ENCODE measurements at regions not wholly inside any gene's neighbourhood (a gene's known extent, or its start where the extent isn't known, plus 50 kb on each side); places are given as distances from the start of the nearest gene placed in this dataset.

- no peaks in the 10 kb centered on the region for H3K9me2 ChIP-seq (ENCODE audit: insufficient read depth)
- H3K4me3 Mint-ChIP-seq = no peak overlapping the region
- H3K36me3 Mint-ChIP-seq (ENCODE audit: low read depth) = no peaks in the 10 kb centered on the region
- no peak overlapping the region for H3K27ac Mint-ChIP-seq
- no peak overlapping the region for H3K27ac ChIP-seq (ENCODE audit: low read depth)
- H4K20me1 ChIP-seq (replicated peaks; ENCODE audit: insufficient read depth) = no peaks in the 10 kb centered on the region
- no peaks in the 10 kb centered on the region for H3K27me3 ChIP-seq (ENCODE audit: insufficient read depth)
- no peaks in the 10 kb centered on the region for H3K36me3 ChIP-seq (ENCODE audit: insufficient read depth)
- no peak overlapping the region for H2AFZ ChIP-seq
- H3K4me1 ChIP-seq (ENCODE audit: insufficient read depth) = no peaks in the 10 kb centered on the region
- no peak overlapping the region for H3K4me3 ChIP-seq
- H3K27me3 Mint-ChIP-seq (ENCODE audit: insufficient read depth, low read depth, poor library complexity) = no peaks in the 10 kb centered on the region
- H3K4me2 ChIP-seq = no peak overlapping the region
- ATAC-seq (no peak), DNase-seq (ENCODE audit: low spot score) (no peak)
- no peaks in the 10 kb centered on the region for H3F3A ChIP-seq (replicated peaks; ENCODE audit: low read depth)
- TF ChIP-seq ZNF331 (CRISPR knock-in tag; IDR thresholded peaks at IDR 0.05; ENCODE audit: low read depth) (no peak), EZH2phosphoT487 (IDR thresholded peaks at IDR 0.05; ENCODE audit: unreplicated experiment) (no peak), POLR2AphosphoS5 (IDR thresholded peaks at IDR 0.05; ENCODE audit: low read depth) (no peak), STAT1 (IDR thresholded peaks at IDR 0.05; ENCODE audit: unreplicated experiment) (no peak)
- no peaks in the 10 kb centered on the region for H3K4me1 Mint-ChIP-seq
- no peaks in the 10 kb centered on the region for H3K9me3 Mint-ChIP-seq
- H3K79me2 ChIP-seq (replicated peaks; ENCODE audit: insufficient read depth) = no peaks in the 10 kb centered on the region
Measured at GRCh38 chr7:19470031-19470430, 238.8 kb downstream of the POLR1F start.

GRCh38 chr7:19465861-19466260, 243.0 kb downstream of the POLR1F start:
- Mint-ChIP-seq H3K4me3 (no peak overlapping the region), H3K27me3 (ENCODE audit: insufficient read depth, low read depth, poor library complexity) (no peaks in the 10 kb centered on the region), H3K4me1 (no peaks in the 10 kb centered on the region), H3K27ac (no peak overlapping the region), H3K36me3 (ENCODE audit: low read depth) (no peaks in the 10 kb centered on the region), H3K9me3 (no peaks in the 10 kb centered on the region)
- H3K4me3 ChIP-seq = no peak overlapping the region
- no peaks in the 10 kb centered on the region for H3K27me3 ChIP-seq (ENCODE audit: insufficient read depth)
- DNase-seq (ENCODE audit: low spot score) (no peak), ATAC-seq (no peak)
- H3K27ac ChIP-seq (ENCODE audit: low read depth) = no peak overlapping the region
- H3K9me2 ChIP-seq (ENCODE audit: insufficient read depth) = no peaks in the 10 kb centered on the region
- H3F3A ChIP-seq (replicated peaks; ENCODE audit: low read depth) = no peaks in the 10 kb centered on the region
- no peak overlapping the region for H2AFZ ChIP-seq
- no peaks in the 10 kb centered on the region for H3K79me2 ChIP-seq (replicated peaks; ENCODE audit: insufficient read depth)
- H3K36me3 ChIP-seq (ENCODE audit: insufficient read depth) = no peaks in the 10 kb centered on the region
- no peaks in the 10 kb centered on the region for H3K4me1 ChIP-seq (ENCODE audit: insufficient read depth)
- no peak overlapping the region for H3K4me2 ChIP-seq
- H4K20me1 ChIP-seq (replicated peaks; ENCODE audit: insufficient read depth) = no peaks in the 10 kb centered on the region
- no peak for TF ChIP-seq POLR2AphosphoS5 (IDR thresholded peaks at IDR 0.05; ENCODE audit: low read depth)
- TF ChIP-seq REST (IDR thresholded peaks at IDR 0.05; ENCODE audit: unreplicated experiment) = no peak
- no peak for TF ChIP-seq ZNF114 (CRISPR knock-in tag; IDR thresholded peaks at IDR 0.05)
- no peak for TF ChIP-seq ZNF331 (CRISPR knock-in tag; IDR thresholded peaks at IDR 0.05; ENCODE audit: low read depth)
- TF ChIP-seq, protein P1, sequence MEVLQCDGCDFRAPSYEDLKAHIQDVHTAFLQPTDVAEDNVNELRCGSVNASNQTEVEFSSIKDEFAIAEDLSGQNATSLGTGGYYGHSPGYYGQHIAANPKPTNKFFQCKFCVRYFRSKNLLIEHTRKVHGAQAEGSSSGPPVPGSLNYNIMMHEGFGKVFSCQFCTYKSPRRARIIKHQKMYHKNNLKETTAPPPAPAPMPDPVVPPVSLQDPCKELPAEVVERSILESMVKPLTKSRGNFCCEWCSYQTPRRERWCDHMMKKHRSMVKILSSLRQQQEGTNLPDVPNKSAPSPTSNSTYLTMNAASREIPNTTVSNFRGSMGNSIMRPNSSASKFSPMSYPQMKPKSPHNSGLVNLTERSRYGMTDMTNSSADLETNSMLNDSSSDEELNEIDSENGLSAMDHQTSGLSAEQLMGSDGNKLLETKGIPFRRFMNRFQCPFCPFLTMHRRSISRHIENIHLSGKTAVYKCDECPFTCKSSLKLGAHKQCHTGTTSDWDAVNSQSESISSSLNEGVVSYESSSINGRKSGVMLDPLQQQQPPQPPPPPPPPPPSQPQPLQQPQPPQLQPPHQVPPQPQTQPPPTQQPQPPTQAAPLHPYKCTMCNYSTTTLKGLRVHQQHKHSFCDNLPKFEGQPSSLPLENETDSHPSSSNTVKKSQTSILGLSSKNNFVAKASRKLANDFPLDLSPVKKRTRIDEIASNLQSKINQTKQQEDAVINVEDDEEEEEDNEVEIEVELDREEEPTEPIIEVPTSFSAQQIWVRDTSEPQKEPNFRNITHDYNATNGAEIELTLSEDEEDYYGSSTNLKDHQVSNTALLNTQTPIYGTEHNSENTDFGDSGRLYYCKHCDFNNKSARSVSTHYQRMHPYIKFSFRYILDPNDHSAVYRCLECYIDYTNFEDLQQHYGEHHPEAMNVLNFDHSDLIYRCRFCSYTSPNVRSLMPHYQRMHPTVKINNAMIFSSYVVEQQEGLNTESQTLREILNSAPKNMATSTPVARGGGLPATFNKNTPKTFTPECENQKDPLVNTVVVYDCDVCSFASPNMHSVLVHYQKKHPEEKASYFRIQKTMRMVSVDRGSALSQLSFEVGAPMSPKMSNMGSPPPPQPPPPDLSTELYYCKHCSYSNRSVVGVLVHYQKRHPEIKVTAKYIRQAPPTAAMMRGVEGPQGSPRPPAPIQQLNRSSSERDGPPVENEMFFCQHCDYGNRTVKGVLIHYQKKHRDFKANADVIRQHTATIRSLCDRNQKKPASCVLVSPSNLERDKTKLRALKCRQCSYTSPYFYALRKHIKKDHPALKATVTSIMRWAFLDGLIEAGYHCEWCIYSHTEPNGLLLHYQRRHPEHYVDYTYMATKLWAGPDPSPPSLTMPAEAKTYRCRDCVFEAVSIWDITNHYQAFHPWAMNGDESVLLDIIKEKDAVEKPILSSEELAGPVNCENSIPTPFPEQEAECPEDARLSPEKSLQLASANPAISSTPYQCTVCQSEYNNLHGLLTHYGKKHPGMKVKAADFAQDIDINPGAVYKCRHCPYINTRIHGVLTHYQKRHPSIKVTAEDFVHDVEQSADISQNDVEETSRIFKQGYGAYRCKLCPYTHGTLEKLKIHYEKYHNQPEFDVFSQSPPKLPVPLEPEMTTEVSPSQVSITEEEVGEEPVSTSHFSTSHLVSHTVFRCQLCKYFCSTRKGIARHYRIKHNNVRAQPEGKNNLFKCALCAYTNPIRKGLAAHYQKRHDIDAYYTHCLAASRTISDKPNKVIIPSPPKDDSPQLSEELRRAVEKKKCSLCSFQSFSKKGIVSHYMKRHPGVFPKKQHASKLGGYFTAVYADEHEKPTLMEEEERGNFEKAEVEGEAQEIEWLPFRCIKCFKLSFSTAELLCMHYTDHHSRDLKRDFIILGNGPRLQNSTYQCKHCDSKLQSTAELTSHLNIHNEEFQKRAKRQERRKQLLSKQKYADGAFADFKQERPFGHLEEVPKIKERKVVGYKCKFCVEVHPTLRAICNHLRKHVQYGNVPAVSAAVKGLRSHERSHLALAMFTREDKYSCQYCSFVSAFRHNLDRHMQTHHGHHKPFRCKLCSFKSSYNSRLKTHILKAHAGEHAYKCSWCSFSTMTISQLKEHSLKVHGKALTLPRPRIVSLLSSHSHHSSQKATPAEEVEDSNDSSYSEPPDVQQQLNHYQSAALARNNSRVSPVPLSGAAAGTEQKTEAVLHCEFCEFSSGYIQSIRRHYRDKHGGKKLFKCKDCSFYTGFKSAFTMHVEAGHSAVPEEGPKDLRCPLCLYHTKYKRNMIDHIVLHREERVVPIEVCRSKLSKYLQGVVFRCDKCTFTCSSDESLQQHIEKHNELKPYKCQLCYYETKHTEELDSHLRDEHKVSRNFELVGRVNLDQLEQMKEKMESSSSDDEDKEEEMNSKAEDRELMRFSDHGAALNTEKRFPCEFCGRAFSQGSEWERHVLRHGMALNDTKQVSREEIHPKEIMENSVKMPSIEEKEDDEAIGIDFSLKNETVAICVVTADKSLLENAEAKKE (CRISPR knock-in tag; IDR thresholded peaks at IDR 0.05) = no peak
- no peak for TF ChIP-seq EZH2 (IDR thresholded peaks at IDR 0.05; ENCODE audit: low read depth, unreplicated experiment)
- TF ChIP-seq STAT1 (IDR thresholded peaks at IDR 0.05; ENCODE audit: unreplicated experiment) = no peak
- TF ChIP-seq, protein P2, sequence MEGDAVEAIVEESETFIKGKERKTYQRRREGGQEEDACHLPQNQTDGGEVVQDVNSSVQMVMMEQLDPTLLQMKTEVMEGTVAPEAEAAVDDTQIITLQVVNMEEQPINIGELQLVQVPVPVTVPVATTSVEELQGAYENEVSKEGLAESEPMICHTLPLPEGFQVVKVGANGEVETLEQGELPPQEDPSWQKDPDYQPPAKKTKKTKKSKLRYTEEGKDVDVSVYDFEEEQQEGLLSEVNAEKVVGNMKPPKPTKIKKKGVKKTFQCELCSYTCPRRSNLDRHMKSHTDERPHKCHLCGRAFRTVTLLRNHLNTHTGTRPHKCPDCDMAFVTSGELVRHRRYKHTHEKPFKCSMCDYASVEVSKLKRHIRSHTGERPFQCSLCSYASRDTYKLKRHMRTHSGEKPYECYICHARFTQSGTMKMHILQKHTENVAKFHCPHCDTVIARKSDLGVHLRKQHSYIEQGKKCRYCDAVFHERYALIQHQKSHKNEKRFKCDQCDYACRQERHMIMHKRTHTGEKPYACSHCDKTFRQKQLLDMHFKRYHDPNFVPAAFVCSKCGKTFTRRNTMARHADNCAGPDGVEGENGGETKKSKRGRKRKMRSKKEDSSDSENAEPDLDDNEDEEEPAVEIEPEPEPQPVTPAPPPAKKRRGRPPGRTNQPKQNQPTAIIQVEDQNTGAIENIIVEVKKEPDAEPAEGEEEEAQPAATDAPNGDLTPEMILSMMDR (conservative IDR thresholded peaks at IDR 0.05; ENCODE audit: low read depth in 2 of 2) = no peak
- no peak for TF ChIP-seq NANOG (IDR thresholded peaks at IDR 0.05; ENCODE audit: borderline replicate concordance)
- no peak for TF ChIP-seq EZH2phosphoT487 (IDR thresholded peaks at IDR 0.05; ENCODE audit: unreplicated experiment)
- TF ChIP-seq CREB1 (CRISPR knock-in tag; IDR thresholded peaks at IDR 0.05; ENCODE audit: low read depth) = no peak
